B cell (primary cell): ENCODE measurements at regions not wholly inside any gene's neighbourhood (a gene's known extent, or its start where the extent isn't known, plus 50 kb on each side); places are given as distances from the start of the nearest gene placed in this dataset.

ENCODE experiments used
- ATAC-seq: fragments of 200-7000 bp; cut with Tn5 transposase; one replicate; pipeline ENCODE4 v1.10.0; 2021; ENCODE audit warnings: low read depth, mild to moderate bottlenecking, moderate number of reproducible peaks, moderate library complexity
- CTCF ChIA-PET: fragments of 350-600 bp; sonication (Branson Sonifier 250); formaldehyde crosslinking; loops from one replicate; lab custom pipeline; 2021; ENCODE audit warnings: antibody characterized with exemption, inconsistent platforms; lab: Charles Lee
- POLR2A ChIA-PET: fragments of 350-600 bp; sonication (Branson Sonifier 250); formaldehyde crosslinking; loops from one replicate; lab custom pipeline; 2021; ENCODE audit warnings: antibody characterized with exemption; lab: Charles Lee
- DNase-seq: peaks from one replicate; pipeline ENCODE4 v3.0.0; 2013
- H2AFZ ChIP-seq: 2 replicates; pipeline ENCODE4 v1.6.1; 2012; ENCODE audit warnings: mild to moderate bottlenecking, low read depth, low read length; ENCODE audit not compliant: insufficient read depth, poor library complexity, severe bottlenecking
- H3K27ac ChIP-seq, 2 donors: 1 replicate in 1 of 2; 2 replicates in 1 of 2; pipeline ENCODE4 v1.5.1; 2012 to 2013; ENCODE audit warnings: low read length in 2 of 2, mild to moderate bottlenecking in 2 of 2, moderate library complexity in 1 of 2
- H3K27me3 ChIP-seq, 4 experiments: fragments of 200-600 bp in 1 of 4; sonication (generic) in 1 of 4; replicated peaks in 1 of 4; 1 replicate in 2 of 4; 2 replicates in 2 of 4; pipeline versions ENCODE4 v1.6.1 to v1.7.0; 2013 to 2016; ENCODE audit warnings: low read length in 3 of 4, mild to moderate bottlenecking in 2 of 4, mixed read lengths in 1 of 4, moderate library complexity in 1 of 4; ENCODE audit not compliant: insufficient read depth in 4 of 4, control insufficient read depth in 3 of 4; ENCODE audit errors: control extremely low read depth in 1 of 4
- H3K36me3 ChIP-seq, 2 experiments: replicated peaks in 1 of 2; 1 replicate in 1 of 2; 2 replicates in 1 of 2; pipeline versions ENCODE4 v1.6.1 to v1.7.1; 2013; ENCODE audit warnings: low read length in 1 of 2; ENCODE audit not compliant: insufficient read depth in 2 of 2, control insufficient read depth in 1 of 2; ENCODE audit errors: control extremely low read depth in 1 of 2, extremely low read depth in 1 of 2
- H3K4me1 ChIP-seq, 2 donors: fragments of 200-600 bp in 1 of 2; sonication (generic) in 1 of 2; 1 replicate in 1 of 2; 2 replicates in 1 of 2; pipeline versions ENCODE4 v1.5.1 to v1.6.1; 2013 to 2017; ENCODE audit warnings: low read length in 2 of 2; ENCODE audit not compliant: control insufficient read depth in 2 of 2, insufficient read depth in 2 of 2
- H3K4me2 ChIP-seq: replicated peaks from 2 replicates; pipeline ENCODE3; 2012; ENCODE audit warnings: mild to moderate bottlenecking, low read depth, low read length; ENCODE audit not compliant: poor library complexity, severe bottlenecking
- H3K4me3 ChIP-seq, 5 experiments: fragments of 200-600 bp in 1 of 5; sonication (generic) in 1 of 5; 1 replicate in 3 of 5; 2 replicates in 2 of 5; pipeline versions ENCODE4 v1.5.1 to v1.7.0; 2011 to 2016; ENCODE audit warnings: low read length in 4 of 5, mild to moderate bottlenecking in 4 of 5, low read depth in 2 of 5, control low read depth in 1 of 5, moderate library complexity in 1 of 5; ENCODE audit not compliant: insufficient read depth in 1 of 5; ENCODE audit errors: control extremely low read depth in 1 of 5, extremely low read depth in 1 of 5
- H3K79me2 ChIP-seq: fragments of 200-600 bp; sonication (generic); one replicate; pipeline ENCODE4 v1.6.0; 2016; ENCODE audit warnings: low read length; ENCODE audit not compliant: control insufficient read depth, insufficient read depth
- H3K9ac ChIP-seq: fragments of 200-600 bp; sonication (generic); 2 replicates; pipeline ENCODE4 v1.6.1; 2017; ENCODE audit warnings: mild to moderate bottlenecking, low read length, moderate library complexity
- H3K9me3 ChIP-seq, 3 donors: one replicate each; pipeline versions ENCODE4 v1.6.1 to v1.7.1; 2013; ENCODE audit warnings: low read length in 2 of 3; ENCODE audit not compliant: control insufficient read depth in 2 of 3, insufficient read depth in 1 of 3; ENCODE audit errors: control extremely low read depth in 1 of 3
- H4K20me1 ChIP-seq: 2 replicates; pipeline ENCODE4 v1.6.0; 2012; ENCODE audit warnings: mild to moderate bottlenecking, low read length; ENCODE audit not compliant: insufficient read depth, control insufficient read depth, poor library complexity, severe bottlenecking
- H3K27ac Mint-ChIP-seq: one replicate; pipeline ENCODE4 v1.8.0; 2021; ENCODE audit warnings: mixed read lengths
- H3K27me3 Mint-ChIP-seq: one replicate; pipeline ENCODE4 v1.8.0; 2021; ENCODE audit warnings: mixed read lengths
- H3K4me1 Mint-ChIP-seq: one replicate; pipeline ENCODE4 v1.8.0; 2021; ENCODE audit warnings: mixed read lengths
- H3K4me3 Mint-ChIP-seq: one replicate; pipeline ENCODE4 v1.8.0; 2021; ENCODE audit warnings: mixed read lengths
- H3K9me3 Mint-ChIP-seq: one replicate; pipeline ENCODE4 v1.8.0; 2022; ENCODE audit warnings: mixed read lengths; ENCODE audit not compliant: insufficient read depth
- EZH2 ChIP-seq: IDR thresholded peaks from 2 replicates; pipeline ENCODE4 v1.6.1; 2012; ENCODE audit warnings: borderline replicate concordance, low read depth, mild to moderate bottlenecking, moderate library complexity, low read length; ENCODE audit not compliant: insufficient read depth, poor library complexity, severe bottlenecking
- WGBS: methylation state at CpG from one replicate; pipeline ENCODE4 v1.1.5; 2013; ENCODE audit warnings: missing lambda C conversion rate; ENCODE audit not compliant: insufficient coverage; 5-methylcytosine and 5-hydroxymethylcytosine counted together
- intact Hi-C: fragments of 100-400 bp; cut with micrococcal nuclease; formaldehyde crosslinking; loops from one replicate; pipeline ENCODE4 v1.10.0; 2022
- TF ChIP-seq, protein P1 (sequence below): fragments of 200-600 bp; IDR thresholded peaks from one replicate; pipeline ENCODE4 v1.8.0; 2022; ENCODE audit warnings: antibody characterized with exemption, mild to moderate bottlenecking

GRCh38 chr13:110062077-110062776 is 244.7 kb downstream of the COL4A1 start:
- Histone ChIP-seq H3K9ac (no peak overlapping the region), H3K4me1 (no peaks in the 10 kb centered on the region), H3K4me3 (no peak overlapping the region), H3K36me3 (no peaks in the 10 kb centered on the region), H3K4me2 (no peak overlapping the region), H3K27me3 (no peaks in the 10 kb centered on the region), H3K27ac (no peak overlapping the region), H4K20me1 (no peaks in the 10 kb centered on the region), H3K79me2 (no peaks in the 10 kb centered on the region), H2AFZ (no peak overlapping the region), H3K9me3 (peaks cover 0 to 7% (median 0%) of the 10 kb centered on the region in 3 donors)
- Mint-ChIP-seq H3K27ac (no peak overlapping the region), H3K4me1 (no peaks in the 10 kb centered on the region), H3K4me3 (no peak overlapping the region), H3K9me3 (no peaks in the 10 kb centered on the region), H3K27me3 (no peaks in the 10 kb centered on the region)
- ChIA-PET POLR2A (no interaction called here), CTCF (no interaction called here)
- WGBS: 85% methylated on average over 10 of the region's 10 CpGs
- TF ChIP-seq, protein P1, sequence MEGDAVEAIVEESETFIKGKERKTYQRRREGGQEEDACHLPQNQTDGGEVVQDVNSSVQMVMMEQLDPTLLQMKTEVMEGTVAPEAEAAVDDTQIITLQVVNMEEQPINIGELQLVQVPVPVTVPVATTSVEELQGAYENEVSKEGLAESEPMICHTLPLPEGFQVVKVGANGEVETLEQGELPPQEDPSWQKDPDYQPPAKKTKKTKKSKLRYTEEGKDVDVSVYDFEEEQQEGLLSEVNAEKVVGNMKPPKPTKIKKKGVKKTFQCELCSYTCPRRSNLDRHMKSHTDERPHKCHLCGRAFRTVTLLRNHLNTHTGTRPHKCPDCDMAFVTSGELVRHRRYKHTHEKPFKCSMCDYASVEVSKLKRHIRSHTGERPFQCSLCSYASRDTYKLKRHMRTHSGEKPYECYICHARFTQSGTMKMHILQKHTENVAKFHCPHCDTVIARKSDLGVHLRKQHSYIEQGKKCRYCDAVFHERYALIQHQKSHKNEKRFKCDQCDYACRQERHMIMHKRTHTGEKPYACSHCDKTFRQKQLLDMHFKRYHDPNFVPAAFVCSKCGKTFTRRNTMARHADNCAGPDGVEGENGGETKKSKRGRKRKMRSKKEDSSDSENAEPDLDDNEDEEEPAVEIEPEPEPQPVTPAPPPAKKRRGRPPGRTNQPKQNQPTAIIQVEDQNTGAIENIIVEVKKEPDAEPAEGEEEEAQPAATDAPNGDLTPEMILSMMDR: no peak
- TF ChIP-seq EZH2: no peak
- ATAC-seq (no peak), DNase-seq (no peak)
- intact Hi-C loops: no loop called here

DNA sequence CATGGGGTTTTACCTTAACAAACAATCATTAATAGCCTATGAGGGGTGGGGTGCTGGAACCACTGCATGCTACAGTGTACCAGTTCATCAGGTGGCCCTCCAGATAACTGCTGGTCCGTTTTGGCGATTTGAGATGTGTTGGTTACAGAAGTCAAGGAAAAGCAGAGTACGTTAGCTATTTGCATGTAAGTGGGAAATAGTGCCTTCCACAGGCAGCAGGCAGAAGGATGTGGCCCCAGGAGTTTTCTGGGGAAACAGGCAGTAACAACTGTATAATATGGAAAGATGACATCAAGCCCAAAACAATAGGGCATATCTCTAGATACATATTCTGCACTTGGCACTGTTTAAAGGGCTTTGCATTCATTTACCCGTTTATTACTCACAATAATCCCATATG is 245.7 kb downstream of the COL4A1 start:
- Histone ChIP-seq H3K9me3 (peaks cover 0 to 7% (median 0%) of the 10 kb centered on the region in 3 donors), H3K27me3 (no peaks in the 10 kb centered on the region), H3K4me1 (no peaks in the 10 kb centered on the region), H3K9ac (no peak overlapping the region), H3K4me3 (no peak overlapping the region), H3K27ac (no peak overlapping the region), H3K79me2 (no peaks in the 10 kb centered on the region), H3K4me2 (no peak overlapping the region), H4K20me1 (no peaks in the 10 kb centered on the region), H2AFZ (no peak overlapping the region), H3K36me3 (no peaks in the 10 kb centered on the region)
- H3K27ac Mint-ChIP-seq: no peak overlapping the region
- H3K4me1 Mint-ChIP-seq: no peaks in the 10 kb centered on the region
- H3K4me3 Mint-ChIP-seq: no peak overlapping the region
- DNase-seq (no peak), ATAC-seq (no peak)
- 100% methylated on average over 3 of the region's 4 CpGs for WGBS
- intact Hi-C loops: no loop called here
- ChIA-PET CTCF (no interaction called here), POLR2A (no interaction called here)
- no peaks in the 10 kb centered on the region for H3K9me3 Mint-ChIP-seq
- TF ChIP-seq, protein P1: no peak
- no peak for TF ChIP-seq EZH2
- no peaks in the 10 kb centered on the region for H3K27me3 Mint-ChIP-seq
